GM21737 (cell line): ENCODE measurements at regions not wholly inside any gene's neighbourhood (a gene's known extent, or its start where the extent isn't known, plus 50 kb on each side); places are given as distances from the start of the nearest gene placed in this dataset.

ENCODE experiments used
- ATAC-seq: cut with Tn5 transposase; IDR thresholded peaks from one replicate; pipeline ENCODE4 v1.9.1; 2021; ENCODE audit warnings: mild to moderate bottlenecking, moderate library complexity; ENCODE audit not compliant: unreplicated experiment

DNA sequence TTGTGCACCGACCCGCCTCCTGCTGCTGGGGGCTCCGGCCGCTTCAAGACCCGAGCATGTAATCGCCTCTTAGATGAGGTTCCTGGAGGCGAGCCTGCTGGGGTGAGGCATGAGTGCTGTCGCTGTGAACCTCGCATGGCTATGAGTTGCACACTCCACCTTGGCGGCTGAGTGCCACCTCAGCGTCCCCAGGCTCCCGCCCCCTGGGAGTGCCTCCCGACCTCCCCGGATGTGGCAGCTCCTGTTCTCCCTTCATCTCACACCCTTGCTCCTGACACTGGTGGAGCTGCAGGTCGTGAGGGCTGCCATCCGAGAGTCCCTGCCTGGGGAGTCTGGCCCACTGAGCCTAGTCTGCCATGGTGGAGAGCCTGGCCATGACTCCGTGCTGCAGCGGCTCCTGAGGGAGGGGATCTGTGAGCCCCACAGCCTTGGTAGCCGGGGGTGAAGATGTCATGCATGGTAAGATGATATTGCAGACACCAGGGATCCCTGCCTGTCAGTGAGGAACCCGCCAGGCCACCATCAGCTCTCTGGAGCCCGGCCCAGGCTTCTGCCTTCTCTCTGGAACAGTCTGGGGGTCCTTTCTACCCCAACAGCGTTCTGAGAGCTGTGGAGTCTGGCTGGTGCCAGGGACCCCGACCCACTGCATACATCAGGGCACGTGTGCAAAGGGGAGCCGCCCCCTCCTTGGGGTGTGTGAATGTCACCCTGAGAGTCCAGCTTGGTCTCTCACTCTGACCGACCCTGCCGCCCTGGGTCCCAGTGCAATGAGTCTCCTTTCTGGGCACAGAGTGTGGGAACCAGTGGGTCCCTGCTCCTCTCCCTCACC, 61.6 kb upstream of the HS6ST1 start:
- no peak for ATAC-seq

DNA sequence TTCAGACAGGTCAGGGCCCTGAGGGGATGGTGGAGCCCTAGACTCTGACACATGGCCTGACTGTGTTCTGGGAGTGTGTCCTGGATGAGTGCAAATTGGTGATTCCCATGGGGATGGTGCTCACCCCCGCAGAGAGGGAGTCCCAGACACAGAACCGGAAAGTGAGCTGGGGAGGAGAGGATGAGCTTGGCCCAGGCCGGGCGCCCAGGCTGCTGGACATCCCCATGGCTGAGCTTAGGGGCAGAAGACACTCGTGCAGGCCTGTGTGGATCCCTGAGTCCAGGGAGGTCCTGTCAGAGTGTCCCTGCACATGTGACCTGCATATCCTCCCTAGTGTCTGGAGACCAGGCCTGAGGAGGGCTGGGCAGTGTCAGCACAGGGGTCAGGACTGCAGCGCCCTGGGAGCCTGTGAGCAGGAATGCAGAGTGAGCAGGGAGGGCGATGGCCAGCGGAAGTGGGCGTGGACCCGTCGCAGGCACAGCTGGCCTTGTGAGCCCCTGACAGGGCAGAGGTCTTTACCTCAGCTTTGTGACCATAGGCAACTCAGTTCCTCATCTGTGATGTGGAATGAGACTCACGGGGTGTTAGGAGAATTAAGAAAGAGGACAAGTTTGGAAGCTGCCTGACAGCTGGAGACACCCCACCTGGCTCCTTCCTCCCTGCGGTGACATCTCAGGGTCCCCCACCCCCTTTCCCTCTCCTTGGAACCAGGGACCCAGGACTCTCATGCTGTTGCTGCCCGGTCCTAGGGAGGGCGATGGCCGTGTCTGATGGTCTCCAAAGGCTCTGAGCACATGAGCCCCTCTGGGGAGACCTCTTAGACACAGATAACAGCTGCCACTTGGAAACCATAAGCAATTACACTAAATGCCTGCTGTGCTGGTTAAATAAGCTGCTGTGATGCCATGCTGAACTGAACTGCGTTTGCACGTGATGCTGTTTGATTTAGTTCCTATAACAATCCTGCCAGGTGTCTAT, 62.6 kb upstream of the HS6ST1 start:
- no peak for ATAC-seq

DNA sequence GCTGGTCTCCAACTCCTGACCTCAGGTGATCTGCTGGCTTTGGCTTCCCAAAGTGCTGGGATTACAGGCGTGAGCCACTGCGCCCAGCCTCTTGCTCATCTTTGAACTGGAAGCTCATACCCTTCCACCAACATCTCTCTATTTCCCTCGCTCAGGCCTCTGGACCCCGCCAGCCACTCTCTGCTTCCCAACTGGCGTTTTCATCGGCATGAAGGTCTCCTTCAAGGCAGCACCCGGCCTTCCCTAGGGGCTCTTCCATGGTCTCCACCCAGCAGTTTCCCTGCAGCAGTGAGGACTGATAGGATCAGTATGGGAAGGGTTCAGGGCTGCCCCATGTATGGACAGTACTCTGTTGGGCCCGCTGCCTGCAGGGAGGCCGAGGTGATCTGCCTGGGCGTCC, 65.8 kb upstream of the HS6ST1 start:
- ATAC-seq: no peak

DNA sequence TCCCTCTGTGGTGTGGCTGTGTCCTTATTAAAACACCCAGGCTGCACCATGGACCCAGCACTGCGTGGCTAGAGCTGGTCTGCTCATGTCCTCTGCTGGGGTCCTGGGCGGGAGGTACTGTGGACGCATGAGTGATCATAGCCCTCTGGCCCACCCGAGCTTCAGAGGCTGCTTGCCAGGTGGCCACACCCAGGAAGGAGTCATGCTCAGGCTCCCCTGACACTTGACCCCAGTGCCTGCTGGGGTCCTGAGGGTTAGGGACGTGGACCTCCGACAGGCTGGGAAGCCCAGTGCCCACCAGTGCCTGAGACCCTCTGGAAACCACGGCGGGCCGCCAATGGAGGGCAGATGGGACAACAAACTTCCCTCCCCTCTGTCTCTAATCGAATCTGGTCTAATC, 66.3 kb upstream of the HS6ST1 start:
- ATAC-seq: no peak

DNA sequence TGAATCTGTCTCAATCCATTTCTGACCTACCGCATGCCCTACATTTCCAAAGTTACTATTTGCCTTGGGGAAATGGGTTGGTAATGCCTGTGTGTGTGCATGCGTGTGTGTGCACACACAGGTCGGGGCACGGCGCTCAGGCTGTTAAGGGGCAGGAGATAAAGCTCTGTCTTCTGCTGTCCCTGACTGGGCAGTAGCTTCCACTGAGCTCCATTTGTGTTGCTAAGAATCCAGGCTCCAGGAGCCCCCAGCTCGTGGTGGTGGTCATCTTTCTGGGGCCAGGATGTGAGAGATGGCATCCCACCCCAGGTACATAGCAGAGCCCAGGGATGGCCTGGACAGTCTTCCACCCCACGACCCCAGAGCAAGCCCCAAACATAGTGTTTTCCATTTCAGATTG, 66.7 kb upstream of the HS6ST1 start:
- no peak for ATAC-seq

DNA sequence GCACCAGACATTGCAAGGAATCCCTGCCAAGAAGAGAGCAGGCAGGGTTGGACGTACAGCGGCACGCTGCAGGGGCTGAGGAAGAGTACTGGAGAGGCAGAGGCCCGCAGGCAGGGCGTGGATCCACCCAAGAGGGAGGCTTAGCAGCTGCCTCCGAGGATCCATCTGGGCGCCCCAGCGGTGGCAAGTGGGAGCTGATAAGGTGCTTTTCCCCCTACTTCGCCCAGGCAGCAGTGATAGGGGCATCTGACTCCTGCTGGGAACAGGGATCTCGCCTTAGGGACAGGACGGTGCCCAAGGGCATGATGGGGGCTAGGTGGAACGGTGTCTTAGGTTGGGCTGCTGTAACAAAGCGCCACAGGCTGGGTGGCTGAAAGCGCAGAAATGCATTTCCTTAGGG, 67.4 kb upstream of the HS6ST1 start:
- no peak for ATAC-seq

DNA sequence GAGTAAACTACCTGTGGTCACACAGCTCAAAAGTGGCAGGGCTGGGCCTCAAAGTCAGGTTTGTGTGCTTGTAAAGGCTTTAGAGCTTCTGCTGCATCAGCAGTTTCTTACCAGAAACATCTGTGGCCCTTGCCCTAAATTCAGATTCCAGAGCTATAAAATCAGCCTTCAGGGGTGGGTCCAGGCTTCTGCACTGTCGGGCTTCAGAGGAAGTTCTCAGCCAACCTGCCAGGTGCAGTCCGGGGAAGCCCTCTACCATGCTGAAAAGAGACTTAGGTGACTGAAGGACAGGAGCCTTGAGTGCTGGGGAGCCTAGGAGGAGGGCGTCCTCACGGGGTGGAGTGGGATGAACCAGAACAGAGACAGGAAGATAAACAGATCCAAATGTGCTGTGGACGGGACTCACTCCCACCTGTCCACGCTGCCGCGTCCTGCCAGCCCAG, 69.9 kb upstream of the HS6ST1 start:
- no peak for ATAC-seq

DNA sequence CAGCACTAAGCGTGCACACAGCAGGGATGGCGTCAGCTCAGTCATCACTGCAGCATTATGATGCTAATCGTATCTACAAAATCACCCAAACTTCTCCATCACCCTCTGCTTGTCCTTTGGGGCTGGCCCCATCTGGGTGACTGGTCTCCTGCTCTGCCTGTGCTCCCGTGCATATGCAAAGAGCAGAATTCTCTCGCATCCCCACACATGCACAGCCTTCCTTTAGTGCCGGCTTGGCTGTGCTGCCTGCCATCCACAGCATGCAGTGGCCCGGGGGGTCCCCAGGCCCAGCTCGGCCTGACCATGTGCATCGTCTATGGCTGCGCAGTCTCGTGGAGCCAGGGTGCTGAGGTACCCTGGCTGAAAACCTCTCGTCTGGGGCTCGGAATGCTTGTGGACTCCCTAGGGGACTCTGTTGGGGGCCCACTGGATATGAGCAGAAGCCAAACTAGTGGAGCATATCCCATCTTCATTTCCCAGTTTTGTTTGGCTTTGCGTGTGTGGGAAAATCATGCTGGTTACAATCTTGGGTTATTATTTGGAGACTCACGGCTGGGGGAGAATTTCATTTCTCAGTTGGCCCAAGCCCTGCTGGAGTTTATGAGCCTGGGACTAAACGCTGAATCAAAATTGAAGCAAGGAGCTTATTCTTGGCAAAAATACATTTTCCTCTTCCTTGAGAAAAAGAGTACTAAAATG, 70.9 kb upstream of the HS6ST1 start:
- no peak for ATAC-seq

DNA sequence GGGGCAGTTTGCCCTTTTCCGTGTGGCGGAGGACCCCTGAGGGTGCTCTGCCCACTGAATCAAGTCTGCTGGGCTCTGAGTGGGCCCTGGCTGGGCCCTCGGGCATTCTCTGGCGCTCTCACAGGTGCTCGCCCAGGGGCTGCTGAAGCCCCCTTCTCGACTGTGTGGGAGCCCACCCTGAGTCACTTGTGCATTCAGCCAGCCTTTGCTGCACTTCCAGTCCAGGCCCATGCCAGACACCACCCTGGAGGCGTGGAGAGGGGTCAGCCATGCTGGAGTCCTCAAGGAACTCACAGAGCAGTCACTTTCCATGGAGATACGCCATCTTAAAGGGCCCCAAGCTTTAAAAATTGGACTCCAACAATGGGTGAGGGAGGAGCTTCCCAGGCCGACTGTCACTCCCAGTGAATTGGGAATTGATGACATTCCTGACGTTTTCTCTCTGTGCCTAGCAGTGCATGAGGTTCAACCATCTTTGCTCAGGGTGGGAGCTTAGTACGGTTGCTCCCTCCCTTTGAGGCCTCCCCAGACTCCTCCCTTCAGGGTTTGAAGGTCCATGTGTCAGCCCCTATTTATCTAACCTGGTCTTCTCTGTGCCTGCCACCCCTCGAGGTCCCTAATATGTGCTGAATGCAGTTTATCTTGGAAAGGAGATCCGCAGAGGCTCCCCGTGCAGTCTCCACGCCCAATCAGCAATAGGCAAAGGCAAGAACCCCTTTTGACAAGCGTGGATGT, 71.8 kb upstream of the HS6ST1 start:
- ATAC-seq: no peak

DNA sequence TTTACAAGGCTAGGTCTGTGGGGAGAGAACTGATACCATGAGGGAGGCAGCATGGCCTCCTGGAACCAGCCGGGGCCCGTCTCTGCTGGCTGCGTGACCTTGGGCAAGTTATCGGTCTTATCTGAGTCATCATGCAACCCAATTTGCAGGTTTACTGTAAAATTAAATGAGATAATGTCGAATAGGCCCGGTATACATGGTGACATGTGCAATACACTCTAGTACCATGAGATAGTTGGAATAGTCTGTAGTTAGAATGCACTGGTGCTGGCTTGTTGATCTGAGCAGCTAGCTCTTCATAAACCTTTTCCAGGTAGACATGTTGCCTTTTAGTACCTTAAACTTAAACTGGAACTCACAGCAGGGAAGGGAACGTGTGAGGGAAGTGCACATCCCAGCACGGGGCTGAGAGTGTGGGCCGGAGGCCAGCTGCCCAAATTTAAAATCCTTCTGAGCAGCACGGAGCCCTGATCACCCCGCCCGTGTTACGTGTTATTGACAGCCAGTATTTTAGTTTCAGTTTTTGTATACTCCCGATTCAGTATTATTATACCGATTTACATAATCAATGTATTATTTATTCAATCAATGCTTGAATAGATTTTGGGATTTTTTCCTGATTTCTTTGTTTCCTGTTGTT, 72.4 kb upstream of the HS6ST1 start:
- no peak for ATAC-seq

DNA sequence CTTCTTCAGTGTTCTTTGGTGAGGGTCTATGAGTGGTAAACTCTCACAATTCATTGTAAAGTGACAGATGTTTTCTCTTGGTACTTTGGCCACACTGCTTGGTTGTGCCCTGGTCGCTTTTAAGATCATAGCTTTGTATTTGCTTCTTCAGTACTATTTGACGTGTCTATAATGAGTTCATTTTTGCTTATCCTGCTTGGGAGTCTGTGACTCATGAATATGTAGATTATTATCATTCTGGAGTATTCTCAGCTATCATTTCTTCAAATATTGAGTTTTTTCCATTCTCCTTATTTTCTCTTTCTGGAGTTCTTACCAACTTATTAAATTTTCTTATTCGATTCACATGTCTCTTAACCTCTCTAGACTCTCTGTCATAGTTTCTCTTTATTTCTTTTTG, 73.0 kb upstream of the HS6ST1 start:
- no peak for ATAC-seq

DNA sequence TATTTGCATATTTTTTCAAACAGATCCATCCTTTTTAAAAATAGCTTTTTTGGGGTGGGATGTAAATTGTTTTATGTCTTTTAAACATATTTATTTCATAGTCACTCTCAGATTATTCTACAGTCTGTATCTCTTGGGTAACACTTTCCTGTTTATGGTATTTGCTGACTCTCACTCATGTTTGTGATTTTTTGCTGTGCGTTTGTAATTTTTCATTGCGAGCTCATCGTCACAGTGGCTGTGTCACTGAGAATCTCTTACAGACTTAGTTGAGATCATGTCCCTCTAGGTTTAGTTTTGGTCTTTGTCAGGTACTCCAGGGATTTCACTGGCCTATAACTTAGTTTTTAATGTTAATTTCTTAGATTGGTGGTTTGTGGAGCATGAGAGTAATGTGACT, 73.5 kb upstream of the HS6ST1 start:
- no peak for ATAC-seq

DNA sequence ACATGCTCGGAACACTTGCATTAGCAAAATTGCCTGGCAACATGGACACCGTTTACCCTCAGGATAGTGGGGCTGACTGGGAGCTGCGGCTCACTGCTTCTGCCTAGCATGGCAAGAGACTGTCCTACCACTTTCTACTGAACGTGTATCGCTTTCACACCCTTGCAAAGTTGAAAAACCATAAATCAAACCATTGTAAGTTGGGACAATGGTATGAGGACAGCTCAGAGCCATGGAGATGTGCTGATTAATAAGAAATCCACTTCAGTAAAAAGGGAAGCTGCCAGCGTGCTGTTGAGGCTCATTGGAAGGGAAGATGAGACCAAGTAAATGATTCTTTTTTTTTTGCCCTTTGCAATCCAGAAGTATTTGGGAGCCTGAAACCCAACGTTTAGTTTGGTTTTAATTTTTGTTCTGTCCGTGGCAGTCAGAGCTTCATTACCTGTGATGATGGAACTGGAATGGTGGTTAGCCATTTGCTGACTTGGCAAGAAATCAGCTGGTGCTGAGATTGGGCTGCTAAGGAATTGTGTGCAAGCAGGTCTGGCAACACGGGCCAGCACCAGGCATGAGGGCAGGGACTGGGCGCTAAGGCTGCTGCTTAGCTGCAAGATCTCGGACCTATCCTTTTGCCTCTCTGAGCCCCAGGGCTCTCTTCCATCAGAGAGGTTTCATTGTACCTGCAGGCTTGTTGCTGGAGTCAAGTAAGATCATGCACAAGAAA, 75.5 kb upstream of the HS6ST1 start:
- ATAC-seq: no peak

DNA sequence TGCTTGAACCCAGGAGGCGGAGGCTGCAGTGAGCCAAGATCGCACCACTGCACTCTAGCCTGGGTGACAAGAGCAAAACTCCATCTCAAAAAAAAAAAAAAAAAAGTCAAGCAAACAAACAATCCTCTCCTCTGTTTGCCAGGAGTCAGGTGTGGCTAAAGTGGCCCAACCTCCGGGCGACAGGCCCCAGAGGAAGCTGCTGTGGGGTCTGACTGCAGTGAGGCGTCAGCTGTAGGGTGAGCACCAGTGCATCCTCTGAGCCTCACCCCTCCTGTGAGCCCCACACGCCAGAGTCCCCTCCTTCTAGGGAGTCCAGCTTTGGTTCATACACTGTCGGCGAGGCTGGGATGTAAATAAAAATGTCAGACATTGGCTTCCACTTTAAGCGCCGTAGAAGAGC, 76.5 kb upstream of the HS6ST1 start:
- ATAC-seq: no peak

DNA sequence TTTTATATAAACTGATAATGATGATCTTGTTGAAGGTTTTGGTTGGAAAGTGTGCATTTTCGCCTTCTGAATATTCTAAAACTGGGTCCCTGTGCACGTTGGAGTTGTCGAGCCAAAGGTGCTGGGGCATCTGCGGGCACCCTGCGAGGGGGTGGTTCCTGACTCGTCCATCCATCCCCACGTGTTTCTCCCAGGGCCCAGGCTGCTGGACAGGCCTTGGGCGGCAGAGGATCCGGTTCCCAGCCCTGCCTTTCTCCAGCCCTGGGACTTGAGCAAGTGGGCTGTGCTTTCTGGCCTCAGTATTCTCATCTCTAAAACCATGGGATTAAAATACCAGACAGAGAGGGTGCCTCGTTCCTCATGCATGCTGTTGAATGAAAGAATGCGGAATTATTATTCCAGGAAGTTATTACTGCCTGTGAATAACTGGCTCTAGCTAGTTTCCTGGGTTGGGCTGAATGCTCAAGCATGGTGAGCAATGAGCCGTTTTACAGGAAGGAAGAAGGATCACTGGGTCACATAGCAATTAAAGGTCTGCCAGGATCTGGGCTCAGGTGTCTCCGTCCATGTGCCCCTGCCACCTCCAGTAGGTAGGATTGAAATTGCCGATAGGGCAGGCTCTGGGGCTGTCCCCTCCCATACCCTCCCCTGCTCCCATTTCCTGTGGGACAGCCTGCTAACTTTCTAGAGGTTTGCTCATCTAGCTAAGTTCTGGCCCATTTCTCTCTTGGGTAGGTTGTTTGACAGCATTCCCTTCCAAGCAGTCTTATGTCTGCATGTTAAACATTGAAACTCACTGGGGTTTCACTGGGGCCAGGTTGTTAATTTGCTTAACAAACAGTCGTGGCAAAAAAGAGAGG, 77.2 kb upstream of the HS6ST1 start:
- no peak for ATAC-seq

DNA sequence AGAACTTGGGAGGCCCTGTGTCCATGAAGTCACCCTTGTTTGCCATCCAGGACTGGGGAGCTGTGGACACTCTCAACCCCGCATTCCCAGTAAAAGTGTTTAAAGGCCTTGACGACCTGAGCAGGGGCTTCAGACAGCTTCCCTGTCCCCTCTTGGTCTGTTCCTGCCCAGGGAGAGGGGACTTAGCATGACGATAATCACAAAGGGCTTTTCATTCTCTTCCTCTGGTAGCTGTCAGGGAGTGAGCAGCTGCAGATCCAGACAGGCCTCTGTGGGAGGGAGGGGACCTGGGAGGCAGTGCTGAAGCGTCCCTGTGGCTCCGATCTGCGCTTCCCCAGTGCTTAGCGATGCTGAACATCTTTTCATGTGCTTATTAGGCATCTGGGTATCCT, 77.8 kb upstream of the HS6ST1 start:
- ATAC-seq: no peak

DNA sequence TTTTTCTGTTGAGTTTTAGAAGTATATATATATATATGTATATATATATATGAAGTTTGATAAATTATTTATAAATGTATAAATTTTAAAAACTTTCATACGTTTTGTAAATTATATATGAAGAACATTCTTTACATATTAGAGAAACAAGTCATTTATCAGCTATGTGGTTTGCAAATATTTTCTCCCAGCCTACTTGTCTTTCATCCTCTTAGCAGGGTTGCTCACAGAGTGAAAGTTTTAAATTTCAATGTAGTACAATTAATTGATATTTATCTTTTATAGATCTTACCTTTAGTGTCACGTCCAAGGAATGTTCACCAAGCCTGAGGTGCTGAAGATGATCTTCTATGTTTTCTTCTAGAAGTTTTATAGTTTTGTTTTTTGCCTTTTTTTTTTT, 78.3 kb upstream of the HS6ST1 start:
- ATAC-seq: no peak

DNA sequence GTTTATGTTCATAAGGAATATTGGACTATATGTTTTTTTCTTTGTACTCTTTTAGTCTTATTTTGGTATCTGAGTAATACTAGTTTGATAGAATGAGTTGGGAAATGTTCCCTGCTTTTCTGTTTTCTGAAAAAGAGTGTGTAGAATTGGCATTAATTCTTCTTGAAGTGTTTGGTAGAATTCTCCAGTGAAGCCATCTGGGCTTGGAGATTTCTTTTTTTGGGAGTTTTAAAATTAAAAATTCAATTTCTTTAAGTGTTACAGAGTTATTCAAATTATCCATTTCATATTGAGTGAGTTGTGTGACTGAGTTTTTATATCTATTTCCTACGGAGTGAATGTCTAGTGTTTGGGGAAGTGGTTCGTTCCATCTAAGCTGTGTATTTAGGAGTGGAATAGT, 80.6 kb upstream of the HS6ST1 start:
- no peak for ATAC-seq
